ENCODE measurements at regions not wholly inside any gene's neighbourhood (a gene's known extent, or its start where the extent isn't known, plus 50 kb on each side); places are given as distances from the start of the nearest gene placed in this dataset.

- Histone ChIP-seq H3K4me3 (ENCODE audit: low read depth, low read length) (no peak overlapping the region), H3K27ac (ENCODE audit: extremely low read depth, low read depth, low read length) (no peak overlapping the region), H3K36me3 (ENCODE audit: control insufficient read depth in 2 of 2, insufficient read depth in 1 of 2, low read length in 2 of 2) (no peaks in the 10 kb centered on the region), H3K9me3 (ENCODE audit: control insufficient read depth, insufficient read depth, low read depth, low read length) (no peaks in the 10 kb centered on the region), H3K4me1 (ENCODE audit: control insufficient read depth, insufficient read depth, low read length) (no peaks in the 10 kb centered on the region)
- CTCF ChIA-PET = no interaction called here
- TF ChIP-seq ZSCAN30 (tag by site-specific recombination; IDR thresholded peaks at IDR 0.05) (no peak), PRDM1 (tag by site-specific recombination; IDR thresholded peaks at IDR 0.05) (no peak), ZNF660 (tag by site-specific recombination; IDR thresholded peaks at IDR 0.05) (no peak), ZNF555 (tag by site-specific recombination; conservative IDR thresholded peaks at IDR 0.05) (no peak), PRDM6 (tag by site-specific recombination; IDR thresholded peaks at IDR 0.05) (no peak), ZNF549 (tag by site-specific recombination; IDR thresholded peaks at IDR 0.05) (no peak), ZNF558 (tag by site-specific recombination; IDR thresholded peaks at IDR 0.05) (no peak), ZNF2 (tag by site-specific recombination; IDR thresholded peaks at IDR 0.05) (no peak), KLF8 (tag by site-specific recombination; IDR thresholded peaks at IDR 0.05) (no peak), AEBP2 (tag by site-specific recombination; IDR thresholded peaks at IDR 0.05; ENCODE audit: borderline replicate concordance) (no peak), MEIS1 (CRISPR knock-in tag; IDR thresholded peaks at IDR 0.05; ENCODE audit: borderline replicate concordance) (no peak), ZNF433 (tag by site-specific recombination; IDR thresholded peaks at IDR 0.05; ENCODE audit: low read depth) (no peak), ZNF354C (tag by site-specific recombination; IDR thresholded peaks at IDR 0.05; ENCODE audit: borderline replicate concordance, low read depth) (no peak), ZNF23 (tag by site-specific recombination; IDR thresholded peaks at IDR 0.05; ENCODE audit: borderline replicate concordance) (no peak), ZBTB8A (tag by site-specific recombination; IDR thresholded peaks at IDR 0.05) (no peak), ZSCAN16 (tag by site-specific recombination; IDR thresholded peaks at IDR 0.05) (no peak), ZNF10 (tag by site-specific recombination; IDR thresholded peaks at IDR 0.05) (no peak), ZNF513 (tag by site-specific recombination; IDR thresholded peaks at IDR 0.05) (no peak)
- POLR2A ChIA-PET = no interaction called here
These were observed 533.7 kb downstream of the BCKDHB start for GRCh38 chr6:80640176-80640575.

- TF ChIP-seq WT1 (tag by site-specific recombination; IDR thresholded peaks at IDR 0.05) (peak; percentile 40; the same call in 1 of the 2 replicates), ZNF580 (tag by site-specific recombination; IDR thresholded peaks at IDR 0.05) (no peak)
- Histone ChIP-seq H3K36me3 (ENCODE audit: control insufficient read depth in 2 of 2, insufficient read depth in 1 of 2, low read length in 2 of 2) (no peaks in the 10 kb centered on the region), H3K27ac (ENCODE audit: extremely low read depth, low read depth, low read length) (no peak overlapping the region), H3K9me3 (ENCODE audit: control insufficient read depth, insufficient read depth, low read depth, low read length) (no peaks in the 10 kb centered on the region), H3K4me1 (ENCODE audit: control insufficient read depth, insufficient read depth, low read length) (no peaks in the 10 kb centered on the region), H3K4me3 (ENCODE audit: low read depth, low read length) (no peak overlapping the region)
- CTCF ChIA-PET = interaction anchor here (0.8 kb wide), 1 partner anchor 1402 kb away, joined by 3 read pairs; no protein-coding TSS in a partner anchor
- POLR2A ChIA-PET = no interaction called here
These were observed 532.7 kb downstream of the BCKDHB start for GRCh38 chr6:80639181-80639629.
